ENCODE measurements at regions not wholly inside any gene's neighbourhood (a gene's known extent, or its start where the extent isn't known, plus 50 kb on each side); places are given as distances from the start of the nearest gene placed in this dataset.

- Histone ChIP-seq H3K4me1 (no peaks in the 10 kb centered on the region), H4K20me1 (no peaks in the 10 kb centered on the region; the same call in 1 of the 2 replicates), H3K36me3 (no peaks in the 10 kb centered on the region), H3K27me3 (peaks cover 89% of the 10 kb centered on the region), H3K27ac (no peak overlapping the region), H3K4me2 (no peak overlapping the region), H3K9ac (no peak overlapping the region), H3K9me3 (no peaks in the 10 kb centered on the region), H3K4me3 (no peak overlapping the region)
- no peak for TF ChIP-seq Cebpa-rat (IDR thresholded peaks at IDR 0.05)
Observed at GRCh38 chrX:139079789-139080188, 368.3 kb upstream of the FGF13 start.

DNA sequence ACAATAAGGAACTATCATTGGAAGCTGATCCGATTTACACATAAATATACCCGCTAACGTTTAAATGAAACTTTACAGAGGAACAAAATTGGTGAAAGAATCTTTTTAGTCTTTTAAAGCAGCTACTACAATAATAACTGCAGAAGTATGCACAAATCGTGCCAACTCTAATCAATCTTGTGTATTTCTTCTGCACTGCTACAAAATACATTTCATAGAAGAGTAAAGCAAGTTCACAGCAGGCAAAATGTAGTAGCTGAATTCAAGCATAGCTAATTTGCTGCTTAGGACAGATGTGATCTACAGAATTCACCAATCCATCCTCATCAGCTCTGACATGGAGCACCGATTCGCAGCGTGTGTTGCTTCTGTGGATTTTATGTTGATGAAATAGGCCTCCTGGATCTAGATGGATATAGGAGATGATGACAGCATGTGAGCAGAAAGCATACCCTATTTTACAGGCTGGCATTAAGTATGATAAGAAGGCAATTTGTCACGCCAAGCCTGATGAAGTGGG is 367.3 kb upstream of the FGF13 start:
- no peaks in the 10 kb centered on the region for H3K36me3 ChIP-seq
- no peak overlapping the region for H3K27ac ChIP-seq
- peaks cover 89% of the 10 kb centered on the region for H3K27me3 ChIP-seq
- H3K4me2 ChIP-seq: no peak overlapping the region
- no peak for TF ChIP-seq Cebpa-rat (IDR thresholded peaks at IDR 0.05)
- no peaks in the 10 kb centered on the region for H3K4me1 ChIP-seq
- H3K4me3 ChIP-seq: no peak overlapping the region
- H3K9ac ChIP-seq: no peak overlapping the region
- H3K9me3 ChIP-seq: no peaks in the 10 kb centered on the region
- no peaks in the 10 kb centered on the region; the same call in 1 of the 2 replicates for H4K20me1 ChIP-seq

- Histone ChIP-seq H3K27me3 (peaks cover 89% of the 10 kb centered on the region), H3K9me3 (no peaks in the 10 kb centered on the region), H4K20me1 (no peaks in the 10 kb centered on the region; the same call in 1 of the 2 replicates), H3K36me3 (no peaks in the 10 kb centered on the region), H3K4me2 (no peak overlapping the region), H3K4me3 (no peak overlapping the region), H3K4me1 (no peaks in the 10 kb centered on the region), H3K27ac (no peak overlapping the region), H3K9ac (no peak overlapping the region)
- TF ChIP-seq Cebpa-rat (IDR thresholded peaks at IDR 0.05): no peak; the same call in 1 of the 2 replicates
Observed at GRCh38 chrX:139078342-139078741, 366.8 kb upstream of the FGF13 start.

DNA sequence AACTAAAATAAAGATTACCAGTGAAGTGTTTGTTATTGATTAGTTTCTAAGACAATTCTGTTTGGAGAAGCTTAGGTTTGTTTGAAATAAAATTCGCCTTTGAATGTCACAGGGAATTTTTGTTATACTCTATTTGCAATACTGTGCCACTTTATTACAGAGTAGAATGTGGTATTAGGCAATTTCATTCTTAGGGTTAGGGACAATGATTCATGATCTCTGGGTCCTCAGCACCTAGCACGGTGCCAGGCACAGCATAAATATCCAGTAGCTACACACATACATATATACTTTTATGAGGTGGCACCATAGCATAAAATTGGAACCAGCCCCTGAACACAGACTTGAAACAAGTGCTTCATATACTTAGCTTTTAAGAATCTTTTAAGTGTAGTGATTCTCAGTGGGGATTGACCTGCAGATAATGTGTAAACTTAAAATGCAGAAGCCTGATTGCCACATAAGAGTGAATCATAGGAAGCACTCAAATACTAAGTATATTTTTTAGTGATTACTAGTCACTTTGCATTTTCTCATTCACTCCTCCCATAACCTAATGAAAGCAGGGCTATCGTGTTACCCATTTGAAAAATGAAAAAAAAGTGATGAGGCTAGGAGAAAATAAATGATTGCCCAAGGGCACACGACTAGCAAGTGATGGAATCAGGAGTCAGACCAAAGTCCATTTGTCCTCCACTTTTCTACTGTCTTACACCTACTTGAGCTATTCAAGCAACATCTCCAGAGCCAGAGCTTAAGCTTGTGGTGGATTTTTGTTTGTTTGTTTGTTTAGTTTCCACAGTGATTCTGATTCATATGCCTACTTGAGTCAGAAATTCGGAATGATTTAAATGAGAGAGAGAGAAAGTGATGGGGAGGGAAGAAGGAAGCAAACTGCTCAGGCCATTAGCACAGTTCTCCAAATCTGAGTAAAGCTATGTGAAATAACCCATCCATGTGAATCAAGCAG is 366.0 kb upstream of the FGF13 start:
- Histone ChIP-seq H3K9me3 (no peaks in the 10 kb centered on the region), H3K36me3 (no peaks in the 10 kb centered on the region), H3K4me2 (no peak overlapping the region), H3K4me3 (no peak overlapping the region), H3K9ac (no peak overlapping the region), H3K27ac (no peak overlapping the region), H4K20me1 (no peaks in the 10 kb centered on the region; the same call in 1 of the 2 replicates), H3K27me3 (peaks cover 82% of the 10 kb centered on the region), H3K4me1 (no peaks in the 10 kb centered on the region)
- no peak for TF ChIP-seq Cebpa-rat (IDR thresholded peaks at IDR 0.05)

- H3K27me3 ChIP-seq: peaks cover 70% of the 10 kb centered on the region
- TF ChIP-seq Cebpa-rat (IDR thresholded peaks at IDR 0.05): no peak
- H3K4me3 ChIP-seq: no peak overlapping the region
Observed at GRCh38 chrX:139063364-139063763, 351.8 kb upstream of the FGF13 start.

DNA sequence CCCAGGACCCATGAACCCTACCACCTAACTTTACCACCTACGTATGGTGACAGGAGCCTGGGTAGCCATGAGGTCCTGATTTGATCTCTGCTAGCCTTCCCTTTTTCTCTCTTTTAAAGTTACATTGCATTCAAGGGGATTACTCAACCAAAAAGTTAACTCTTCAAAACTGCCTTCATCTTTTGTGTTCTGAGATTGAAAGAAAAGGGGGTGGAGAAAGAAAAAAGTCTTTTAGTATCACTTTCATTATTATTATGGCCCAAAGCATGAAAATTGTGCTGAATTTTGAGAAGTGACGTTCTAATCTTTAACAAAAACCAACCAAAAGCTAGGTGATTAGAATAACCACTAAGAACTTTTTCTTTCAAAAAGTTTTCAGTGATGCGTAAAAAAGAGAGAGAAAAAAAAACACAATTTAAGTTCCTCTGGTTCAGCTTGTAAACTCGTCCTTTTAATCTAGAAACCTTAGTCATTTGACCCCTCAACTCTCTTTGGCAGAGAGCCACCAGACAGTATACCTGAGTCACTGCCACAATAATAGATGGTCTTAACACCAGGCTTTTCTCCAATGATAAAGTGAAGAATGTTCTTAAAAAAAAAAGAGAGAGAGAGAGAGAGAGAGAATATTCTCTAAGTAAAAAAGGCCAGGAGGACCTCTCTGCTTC is 347.4 kb upstream of the FGF13 start:
- Histone ChIP-seq H4K20me1 (no peaks in the 10 kb centered on the region; the same call in 1 of the 2 replicates), H3K9ac (no peak overlapping the region), H3K4me1 (no peaks in the 10 kb centered on the region), H3K4me3 (no peak overlapping the region), H3K27me3 (peaks cover 79% of the 10 kb centered on the region), H3K36me3 (no peaks in the 10 kb centered on the region), H3K9me3 (no peaks in the 10 kb centered on the region), H3K27ac (no peak overlapping the region), H3K4me2 (no peak overlapping the region)
- TF ChIP-seq Cebpa-rat (IDR thresholded peaks at IDR 0.05): no peak

More at GRCh38 chrX:139063364-139063763, 351.8 kb upstream of the FGF13 start:
- Histone ChIP-seq H3K27ac (no peak overlapping the region), H3K4me2 (no peak overlapping the region), H3K4me1 (no peaks in the 10 kb centered on the region), H3K9ac (no peak overlapping the region), H3K9me3 (no peaks in the 10 kb centered on the region), H4K20me1 (no peaks in the 10 kb centered on the region; the same call in 1 of the 2 replicates), H3K36me3 (no peaks in the 10 kb centered on the region)

GRCh38 chrX:139052461-139052860 is 340.9 kb upstream of the FGF13 start:
- H4K20me1 ChIP-seq: no peaks in the 10 kb centered on the region

DNA sequence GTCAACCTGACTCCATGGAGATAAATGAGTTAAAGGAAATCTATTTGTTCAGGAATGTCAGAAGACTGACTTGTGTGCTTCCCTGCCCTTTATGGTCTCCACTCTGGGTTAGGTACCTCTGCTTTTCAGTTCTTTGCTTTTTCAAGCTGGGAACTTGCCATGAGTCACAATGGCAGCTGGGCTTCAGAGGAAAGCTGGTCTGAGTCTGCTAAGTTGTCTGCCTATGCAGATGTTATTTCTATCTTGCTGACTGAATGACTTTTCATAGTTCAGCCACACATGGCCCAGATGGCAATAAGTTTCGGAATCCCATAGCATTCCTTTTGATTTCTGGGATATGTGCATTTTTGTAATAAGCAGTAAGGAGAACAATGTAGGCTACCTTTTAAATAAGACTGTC is 337.9 kb upstream of the FGF13 start:
- no peak for TF ChIP-seq Cebpa-rat (IDR thresholded peaks at IDR 0.05)
- Histone ChIP-seq H4K20me1 (no peaks in the 10 kb centered on the region), H3K27me3 (peaks cover 72% of the 10 kb centered on the region), H3K36me3 (no peaks in the 10 kb centered on the region), H3K9me3 (peaks cover 17% of the 10 kb centered on the region), H3K4me3 (no peak overlapping the region), H3K4me1 (no peaks in the 10 kb centered on the region), H3K27ac (no peak overlapping the region), H3K4me2 (no peak overlapping the region), H3K9ac (no peak overlapping the region)

More at GRCh38 chrX:139052461-139052860, 340.9 kb upstream of the FGF13 start:
- Histone ChIP-seq H3K36me3 (no peaks in the 10 kb centered on the region), H3K4me2 (no peak overlapping the region), H3K27me3 (peaks cover 64% of the 10 kb centered on the region), H3K4me3 (no peak overlapping the region), H3K9me3 (no peaks in the 10 kb centered on the region), H3K27ac (no peak overlapping the region), H3K9ac (no peak overlapping the region), H3K4me1 (no peaks in the 10 kb centered on the region)
- no peak for TF ChIP-seq Cebpa-rat (IDR thresholded peaks at IDR 0.05)

DNA sequence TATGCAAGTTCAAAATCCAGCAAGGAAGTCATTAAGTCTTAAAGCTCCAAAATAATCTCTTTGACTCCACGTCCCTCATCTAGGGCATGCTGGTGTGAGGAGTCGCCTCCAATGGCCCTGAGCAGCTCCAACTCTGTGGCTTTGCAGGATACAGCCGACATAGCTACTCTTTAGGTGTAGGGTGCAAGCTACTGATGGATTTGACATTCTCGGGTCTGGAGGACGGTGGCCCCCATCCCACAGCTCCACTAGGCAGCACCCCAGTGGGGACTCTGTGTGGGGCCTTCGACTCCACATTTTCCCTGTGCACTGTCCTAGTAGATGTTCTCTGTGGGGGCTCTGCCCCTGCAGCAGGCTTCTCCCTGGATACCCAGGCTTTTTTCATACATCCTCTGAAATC is 333.2 kb upstream of the FGF13 start:
- peaks cover 77% of the 10 kb centered on the region for H3K27me3 ChIP-seq
- no peaks in the 10 kb centered on the region for H4K20me1 ChIP-seq
- no peaks in the 10 kb centered on the region for H3K36me3 ChIP-seq
- H3K4me3 ChIP-seq: no peak overlapping the region
- H3K4me2 ChIP-seq: no peak overlapping the region
- peaks cover 19% of the 10 kb centered on the region for H3K9me3 ChIP-seq
- no peak overlapping the region for H3K27ac ChIP-seq
- no peak overlapping the region for H3K9ac ChIP-seq
- TF ChIP-seq Cebpa-rat (IDR thresholded peaks at IDR 0.05): no peak
- no peaks in the 10 kb centered on the region for H3K4me1 ChIP-seq

Measured in BLaER1 (cell line).